SK-N-SH (cell line): ENCODE measurements at regions not wholly inside any gene's neighbourhood (a gene's known extent, or its start where the extent isn't known, plus 50 kb on each side); places are given as distances from the start of the nearest gene placed in this dataset.

Experiments
- CTCF ChIP-seq: fragments of 200-600 bp; sonication (generic); IDR thresholded peaks from 2 replicates; pipeline ENCODE4 v1.6.1; 2017; ENCODE audit warnings: antibody characterized with exemption, mild to moderate bottlenecking, moderate library complexity
- EZH2phosphoT487 ChIP-seq: fragments of 200-600 bp; sonication (generic); IDR thresholded peaks from 2 replicates; pipeline ENCODE4 v1.6.1; 2017; ENCODE audit warnings: low read depth, mixed run types, mild to moderate bottlenecking, antibody characterized with exemption, moderate library complexity, borderline replicate concordance
- MXI1 ChIP-seq: IDR thresholded peaks from 2 replicates; pipeline ENCODE4 v1.6.1; 2012; ENCODE audit warnings: mild to moderate bottlenecking, low read depth, low read length, improper control_type of control experiment
- POLR2AphosphoS5 ChIP-seq: IDR thresholded peaks from 2 replicates; pipeline ENCODE4 v1.6.1; 2012; ENCODE audit warnings: low read depth, low read length
- RAD21 ChIP-seq: IDR thresholded peaks from 2 replicates; pipeline ENCODE4 v1.6.1; 2012; ENCODE audit warnings: mild to moderate bottlenecking, low read length
- REST ChIP-seq: IDR thresholded peaks from 2 replicates; pipeline ENCODE4 v1.6.1; 2012; ENCODE audit warnings: mild to moderate bottlenecking, low read depth, low read length, moderate library complexity
- RXRA ChIP-seq: IDR thresholded peaks from 2 replicates; pipeline ENCODE4 v1.4.0; 2012; ENCODE audit warnings: low read depth, mild to moderate bottlenecking, borderline replicate concordance
- SMC3 ChIP-seq: IDR thresholded peaks from 2 replicates; pipeline ENCODE4 v1.6.1; 2012; ENCODE audit warnings: low read depth, low read length, improper control_type of control experiment
- TAF1 ChIP-seq: IDR thresholded peaks from 2 replicates; pipeline ENCODE4 v1.6.1; 2012; ENCODE audit warnings: low read depth, mild to moderate bottlenecking, low read length, moderate library complexity, borderline replicate concordance
- TCF12 ChIP-seq: IDR thresholded peaks from 2 replicates; pipeline ENCODE4 v1.4.0; 2012
- TEAD4 ChIP-seq: IDR thresholded peaks from 2 replicates; pipeline ENCODE4 v1.4.0; 2012; ENCODE audit warnings: mild to moderate bottlenecking, borderline replicate concordance; ENCODE audit not compliant: insufficient read depth
- YY1 ChIP-seq: IDR thresholded peaks from 2 replicates; pipeline ENCODE4 v1.4.0; 2012; ENCODE audit warnings: low read depth, mild to moderate bottlenecking
- TF ChIP-seq, protein P1 (sequence below): IDR thresholded peaks from 2 replicates; pipeline ENCODE4 v1.4.0; 2012; ENCODE audit warnings: low read depth, borderline replicate concordance

GRCh38 chr14:96718407-96718806 lies 78.8 kb upstream of the VRK1 start:
- no peak for TF ChIP-seq REST
- no peak for TF ChIP-seq CTCF
- TF ChIP-seq EZH2phosphoT487 = no peak
- no peak for TF ChIP-seq MXI1
- no peak for TF ChIP-seq YY1
- no peak for TF ChIP-seq RXRA
- TF ChIP-seq TCF12 = no peak
- TF ChIP-seq POLR2AphosphoS5 = no peak
- no peak for TF ChIP-seq SMC3
- TF ChIP-seq TAF1 = no peak
- no peak for TF ChIP-seq RAD21
- no peak for TF ChIP-seq TEAD4
- TF ChIP-seq, protein P1, sequence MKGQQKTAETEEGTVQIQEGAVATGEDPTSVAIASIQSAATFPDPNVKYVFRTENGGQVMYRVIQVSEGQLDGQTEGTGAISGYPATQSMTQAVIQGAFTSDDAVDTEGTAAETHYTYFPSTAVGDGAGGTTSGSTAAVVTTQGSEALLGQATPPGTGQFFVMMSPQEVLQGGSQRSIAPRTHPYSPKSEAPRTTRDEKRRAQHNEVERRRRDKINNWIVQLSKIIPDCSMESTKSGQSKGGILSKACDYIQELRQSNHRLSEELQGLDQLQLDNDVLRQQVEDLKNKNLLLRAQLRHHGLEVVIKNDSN = no peak
